GM18502 (cell line): ENCODE measurements at regions not wholly inside any gene's neighbourhood (a gene's known extent, or its start where the extent isn't known, plus 50 kb on each side); places are given as distances from the start of the nearest gene placed in this dataset.

Source experiments
- ATAC-seq: cut with Tn5 transposase; IDR thresholded peaks from one replicate; pipeline ENCODE4 v1.9.1; 2021; ENCODE audit warnings: mild to moderate bottlenecking; ENCODE audit not compliant: unreplicated experiment, poor library complexity

- ATAC-seq, result no peak
These were observed 171.4 kb downstream of the IRX5 start for GRCh38 chr16:55102077-55102476.

- ATAC-seq, result no peak
These were observed 171.9 kb downstream of the IRX5 start for GRCh38 chr16:55102531-55102930.

GRCh38 chr16:55107851-55108250, 177.2 kb downstream of the IRX5 start:
- ATAC-seq, result no peak

- ATAC-seq, result no peak
These were observed 182.5 kb downstream of the IRX5 start for GRCh38 chr16:55113210-55113609.

- ATAC-seq, result no peak
These were observed 184.8 kb downstream of the IRX5 start for GRCh38 chr16:55115506-55115905.

- no peak for ATAC-seq
These were observed 185.7 kb downstream of the IRX5 start for GRCh38 chr16:55116165-55116920.

GRCh38 chr16:55118701-55119260, 188.1 kb downstream of the IRX5 start:
- ATAC-seq, result no peak

- no peak for ATAC-seq
These were observed 189.7 kb downstream of the IRX5 start for GRCh38 chr16:55120408-55120807.

- ATAC-seq, result no peak
These were observed 190.2 kb downstream of the IRX5 start for GRCh38 chr16:55120826-55121225.

GRCh38 chr16:55123652-55124051, 193.0 kb downstream of the IRX5 start:
- ATAC-seq, result no peak

- ATAC-seq, result no peak
These were observed 195.2 kb downstream of the IRX5 start for GRCh38 chr16:55125818-55126385.

- ATAC-seq, result no peak
These were observed 195.8 kb downstream of the IRX5 start for GRCh38 chr16:55126456-55126855.

- ATAC-seq, result no peak
These were observed 193.5 kb upstream of the IRX6 start for GRCh38 chr16:55130456-55130855.

- no peak for ATAC-seq
These were observed 193.1 kb upstream of the IRX6 start for GRCh38 chr16:55130911-55131310.

GRCh38 chr16:55133654-55134053, 190.3 kb upstream of the IRX6 start:
- ATAC-seq, result no peak

GRCh38 chr16:55136356-55137150, 187.4 kb upstream of the IRX6 start:
- ATAC-seq, result no peak

- ATAC-seq, result no peak
These were observed 185.7 kb upstream of the IRX6 start for GRCh38 chr16:55138298-55138697.

- ATAC-seq, result no peak
These were observed 181.6 kb upstream of the IRX6 start for GRCh38 chr16:55142405-55142804.

- ATAC-seq, result no peak
These were observed 179.4 kb upstream of the IRX6 start for GRCh38 chr16:55144651-55145050.

- no peak for ATAC-seq
These were observed 178.0 kb upstream of the IRX6 start for GRCh38 chr16:55145771-55146603.
